Dedifferentiated amniotic fluid mesenchymal stem cell (primary cell): ENCODE measurements at regions not wholly inside any gene's neighbourhood (a gene's known extent, or its start where the extent isn't known, plus 50 kb on each side); places are given as distances from the start of the nearest gene placed in this dataset.

Experiments
- DNase-seq: peaks from one replicate; pipeline ENCODE4 v3.0.0-alpha.2; 2016; ENCODE audit errors: extremely low spot score

DNA sequence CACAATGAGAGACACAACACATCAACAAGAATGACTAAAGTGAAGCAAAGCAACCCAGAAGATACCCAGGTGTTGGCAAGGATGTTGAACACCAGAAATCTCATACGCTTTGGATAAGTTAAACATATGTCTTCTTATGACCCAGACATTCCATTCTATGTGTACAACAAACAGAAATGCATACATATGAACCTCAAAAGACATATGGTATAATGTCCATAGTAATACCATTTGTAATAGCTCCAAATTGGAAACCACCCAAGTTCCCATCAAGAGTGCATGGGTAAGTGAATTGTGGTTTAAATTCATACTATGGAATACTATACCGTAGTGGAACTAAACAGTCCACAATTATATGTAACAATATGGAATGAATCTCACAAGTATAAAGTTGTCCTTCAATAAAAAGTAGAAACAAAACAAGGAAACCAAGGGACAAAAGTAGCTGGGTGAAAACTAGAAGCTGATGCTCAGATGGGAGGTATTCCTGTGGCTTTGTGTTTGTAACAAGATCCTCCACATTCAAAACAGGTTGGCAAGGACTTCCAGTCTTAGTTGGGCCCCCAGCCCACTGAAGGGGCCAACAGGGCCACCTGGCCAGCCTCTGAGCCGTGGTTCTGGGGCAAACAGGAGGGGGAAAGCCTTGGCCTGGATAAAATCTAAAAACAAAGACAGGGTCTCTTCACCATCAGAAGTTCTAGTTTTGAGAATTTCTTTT is 171.8 kb upstream of the PITX1 start:
- DNase-seq: no peak

- DNase-seq: no peak
These were observed 170.1 kb upstream of the PITX1 start for GRCh38 chr5:135204151-135204600.

- DNase-seq: no peak
These were observed 169.6 kb upstream of the PITX1 start for GRCh38 chr5:135203593-135204036.

GRCh38 chr5:135203019-135203418 is 169.0 kb upstream of the PITX1 start:
- DNase-seq: no peak

DNA sequence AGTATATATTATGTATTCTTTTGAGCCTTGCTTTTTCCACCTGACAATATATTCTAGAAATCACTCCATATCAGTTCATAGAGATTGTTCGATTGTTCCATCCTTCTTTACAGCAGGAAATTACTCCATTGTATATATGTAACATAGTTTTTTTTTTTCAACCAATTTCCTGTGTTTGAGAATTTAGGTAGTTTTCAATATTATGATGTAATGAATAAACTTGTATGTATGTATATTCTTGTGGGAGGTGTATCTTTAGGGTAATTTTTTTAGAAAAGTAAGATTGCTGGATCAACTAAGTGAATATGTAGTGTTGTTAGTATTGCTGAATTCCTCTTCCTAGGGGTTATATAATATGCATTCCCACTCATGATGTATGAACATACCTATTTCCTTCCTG is 165.9 kb upstream of the PITX1 start:
- DNase-seq: no peak

GRCh38 chr5:135196483-135196882 is 162.5 kb upstream of the PITX1 start:
- DNase-seq: no peak

DNA sequence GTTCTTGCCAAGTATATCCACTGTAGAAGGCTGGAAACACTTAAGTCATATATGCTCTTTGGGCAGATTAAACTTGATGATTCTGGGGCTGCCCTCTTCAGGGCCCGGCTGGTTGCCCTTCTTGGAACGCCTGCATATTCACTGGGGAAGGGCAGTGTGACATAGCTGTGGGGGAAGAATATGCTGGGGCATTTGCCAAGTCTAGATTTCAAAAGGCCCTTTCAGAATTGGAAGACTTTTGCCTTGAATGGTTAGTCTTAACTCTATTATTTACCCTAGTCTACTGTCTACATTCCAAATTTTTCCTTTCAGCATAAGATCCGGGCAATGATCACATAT is 161.2 kb upstream of the PITX1 start:
- peak; percentile 72 for DNase-seq

DNA sequence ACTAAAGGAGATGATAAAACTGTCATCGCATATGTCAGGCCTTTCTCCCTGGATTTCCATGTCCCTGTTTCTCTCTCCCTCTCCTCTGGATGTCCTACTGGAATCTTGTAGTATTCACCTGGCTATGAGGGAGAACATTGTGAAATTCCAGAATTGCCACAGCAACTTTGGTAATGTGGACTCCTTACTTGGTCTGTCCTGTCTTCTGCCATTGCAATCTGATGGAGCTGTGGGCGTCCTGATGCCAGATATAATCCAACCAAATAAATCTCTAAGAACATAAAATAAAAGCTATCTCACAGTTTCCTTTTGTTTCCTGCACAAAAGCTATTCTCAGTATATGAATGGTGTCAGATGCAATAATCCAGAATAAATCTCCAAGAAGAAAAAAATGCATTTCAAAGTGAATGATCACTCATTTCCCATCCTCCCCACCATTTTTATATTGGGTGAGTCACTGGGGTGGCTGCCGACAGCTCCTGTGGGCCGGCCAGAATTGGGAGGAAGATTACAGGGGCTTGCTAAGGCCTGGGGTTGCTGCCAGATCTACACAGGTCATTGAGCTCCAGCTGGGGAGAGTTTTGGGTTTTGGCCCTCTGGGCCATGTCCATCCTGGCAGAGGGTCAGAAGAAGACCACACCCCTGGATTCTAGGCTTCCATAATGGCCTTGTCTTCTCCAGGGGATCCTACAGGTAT is 160.7 kb upstream of the PITX1 start:
- DNase-seq: peak; percentile 72

- no peak for DNase-seq
These were observed 160.1 kb upstream of the PITX1 start for GRCh38 chr5:135194126-135194488.

- peak; percentile 47 for DNase-seq
These were observed 159.4 kb upstream of the PITX1 start for GRCh38 chr5:135193213-135194125.

DNA sequence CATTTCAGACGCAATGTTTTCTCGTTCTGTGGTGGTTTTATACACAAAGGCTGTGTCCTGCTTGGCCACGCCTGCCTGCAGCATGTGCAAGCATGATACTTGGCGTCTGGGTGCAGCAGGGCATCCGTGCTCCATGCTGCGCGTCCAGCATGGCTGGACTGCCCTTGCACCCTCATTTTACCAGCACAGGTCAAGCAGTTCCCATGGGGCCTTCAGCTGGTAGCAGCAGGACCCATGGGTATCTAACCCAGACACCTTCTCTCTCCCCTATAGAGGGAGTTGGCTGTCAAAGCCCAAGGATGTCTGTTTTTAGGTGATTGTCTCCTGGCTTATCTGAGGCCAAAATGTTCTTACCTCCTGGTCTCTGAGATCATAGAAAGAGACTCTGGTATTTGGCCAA is 158.3 kb upstream of the PITX1 start:
- DNase-seq: no peak

GRCh38 chr5:135191084-135191826 is 157.2 kb upstream of the PITX1 start:
- DNase-seq: peak; percentile 71

DNA sequence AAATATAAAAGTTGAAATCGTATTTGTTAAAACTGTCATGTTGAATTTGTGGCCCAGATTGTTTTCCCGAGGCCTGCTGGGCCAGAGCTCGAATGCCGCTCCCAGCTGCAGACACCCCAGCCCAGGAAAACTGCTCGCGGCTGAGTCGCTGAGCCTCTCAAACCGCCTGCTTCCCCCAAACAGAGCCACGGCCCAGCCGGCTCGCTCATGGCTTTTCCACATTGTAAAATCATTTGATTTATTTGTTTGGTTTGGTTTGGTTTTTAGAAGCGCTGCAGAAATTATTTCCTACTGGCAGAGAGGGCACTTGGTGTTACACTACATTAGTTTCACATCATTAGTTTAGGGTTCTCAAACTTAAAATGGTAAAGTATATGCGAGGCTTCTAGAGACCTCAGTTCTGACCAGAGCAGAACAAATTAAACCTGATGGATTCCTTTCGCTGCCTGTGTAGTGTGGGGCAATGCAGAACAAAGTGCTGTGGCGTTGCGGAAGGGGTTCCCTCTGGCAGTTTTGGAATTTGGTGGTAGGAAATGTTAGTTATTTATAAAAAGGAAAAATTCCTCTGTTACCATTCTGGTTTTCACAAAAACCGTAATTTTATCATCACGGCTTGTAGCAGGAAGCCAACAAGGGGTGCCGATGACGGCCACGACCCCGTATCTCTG is 156.5 kb upstream of the PITX1 start:
- DNase-seq: peak; percentile 53

DNA sequence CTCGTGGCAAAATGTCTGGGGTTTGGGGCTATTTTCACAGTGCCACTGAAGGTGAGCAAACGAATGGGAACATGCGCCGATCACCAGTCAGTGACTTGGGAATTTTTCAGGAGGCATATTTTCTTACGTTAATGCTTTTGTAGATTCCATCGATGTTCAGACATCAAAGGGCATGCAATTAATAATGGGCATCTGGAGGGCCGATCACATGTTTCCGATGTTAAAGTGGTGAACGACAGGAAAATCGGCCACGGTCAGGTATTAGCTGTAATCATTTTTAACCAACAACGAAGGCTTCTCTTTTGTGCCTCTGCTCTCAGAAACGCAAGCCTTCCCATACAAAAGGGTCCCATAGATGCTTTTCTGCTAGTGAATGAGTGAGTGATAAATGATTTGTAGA is 155.0 kb upstream of the PITX1 start:
- DNase-seq: no peak

GRCh38 chr5:135188233-135188914 is 154.3 kb upstream of the PITX1 start:
- peak; percentile 59 for DNase-seq

GRCh38 chr5:135186662-135187522 is 152.9 kb upstream of the PITX1 start:
- peak; percentile 29 for DNase-seq

DNA sequence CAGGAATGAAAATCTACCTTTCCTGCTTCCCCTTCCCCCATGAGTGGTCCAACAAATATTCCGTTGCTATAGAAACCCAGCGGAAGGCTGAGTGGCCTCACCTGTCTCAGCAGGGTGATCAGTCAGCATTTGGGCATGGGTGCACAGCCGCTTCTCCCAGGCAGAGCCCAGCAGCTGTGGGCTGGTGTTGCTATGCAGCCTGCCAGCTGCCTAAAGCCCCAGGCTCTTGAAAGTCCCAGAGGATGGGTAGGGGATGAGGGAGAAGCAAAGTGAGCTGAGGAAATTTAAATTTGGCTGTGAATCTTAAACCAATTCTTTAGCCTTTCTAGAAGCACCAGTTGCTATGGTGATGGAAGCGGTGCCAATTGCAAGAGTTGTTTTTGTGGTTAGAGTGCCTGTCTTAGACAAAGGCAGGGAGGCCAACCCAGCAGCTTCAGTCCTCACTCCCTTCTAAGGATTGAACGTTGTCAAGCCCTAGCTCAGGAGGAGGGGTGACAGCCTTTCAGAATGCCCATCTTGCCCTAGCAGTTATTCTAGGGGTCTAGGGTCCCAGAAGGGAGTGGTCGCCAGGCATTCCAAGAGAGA is 151.5 kb upstream of the PITX1 start:
- DNase-seq: peak; percentile 93

- DNase-seq: no peak
These were observed 150.6 kb upstream of the PITX1 start for GRCh38 chr5:135184646-135185045.

DNA sequence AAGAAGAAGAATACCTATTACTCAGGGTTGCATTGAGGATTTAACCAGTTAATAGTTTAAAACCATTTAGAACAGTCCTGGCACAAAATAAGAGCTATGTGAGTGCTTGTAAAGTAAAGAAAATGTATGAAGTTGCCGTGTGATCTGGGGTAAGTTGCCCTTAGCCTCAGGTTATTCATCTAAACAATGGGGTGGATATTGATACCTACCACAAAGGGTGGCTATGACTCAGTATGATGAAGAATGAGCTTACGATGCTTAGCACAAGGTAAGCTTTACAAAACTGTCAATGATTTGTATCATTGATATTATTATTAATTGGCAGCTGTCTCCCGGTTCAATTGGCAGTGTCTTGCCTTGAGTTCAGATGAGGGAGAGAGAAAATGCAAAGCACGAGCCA is 149.4 kb upstream of the PITX1 start:
- no peak for DNase-seq
